ENCODE measurements at regions not wholly inside any gene's neighbourhood (a gene's known extent, or its start where the extent isn't known, plus 50 kb on each side); places are given as distances from the start of the nearest gene placed in this dataset.

GRCh38 chr1:47659146-47659545 lies 221.3 kb downstream of the FOXD2 start:
- TF ChIP-seq CTCF (IDR thresholded peaks at IDR 0.05) (no peak), POLR2A (IDR thresholded peaks at IDR 0.05) (no peak)
